ENCODE measurements at regions not wholly inside any gene's neighbourhood (a gene's known extent, or its start where the extent isn't known, plus 50 kb on each side); places are given as distances from the start of the nearest gene placed in this dataset.

DNA sequence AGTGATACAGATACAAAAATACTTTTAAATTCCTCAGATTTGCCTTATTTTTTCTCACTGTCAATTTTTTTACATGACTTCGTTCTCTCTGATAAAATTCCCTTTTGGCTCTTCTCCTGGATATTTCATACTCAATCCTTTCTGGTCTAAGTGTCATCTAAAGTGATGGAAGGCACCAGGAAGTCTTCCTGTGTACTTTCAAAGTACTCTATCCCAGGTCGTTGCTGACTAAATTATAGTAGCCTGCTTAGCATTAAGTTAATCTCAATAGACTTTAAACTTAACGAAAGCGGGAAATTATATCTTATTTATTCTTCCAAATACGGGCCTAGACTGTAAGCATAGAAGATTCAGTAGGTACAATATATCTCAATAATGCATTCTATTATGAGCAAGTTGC is 67.8 kb downstream of the CASP12 start:
- Histone ChIP-seq H3K27me3 (ENCODE audit: control insufficient read depth, insufficient read depth, low read length) (no peaks in the 10 kb centered on the region), H3K27ac (ENCODE audit: low read length) (no peak overlapping the region), H3K9me3 (ENCODE audit: control insufficient read depth, low read depth, low read length) (no peaks in the 10 kb centered on the region), H3K4me3 (ENCODE audit: low read length) (no peak overlapping the region), H3K36me3 (ENCODE audit: control insufficient read depth, insufficient read depth, low read length) (no peaks in the 10 kb centered on the region), H3K4me1 (ENCODE audit: control insufficient read depth, insufficient read depth, low read length) (no peaks in the 10 kb centered on the region)
- 60% methylated on average over 2 of the region's 5 CpGs for WGBS (ENCODE audit: insufficient coverage, low lambda C conversion rate)
- no peak for DNase-seq

- DNase-seq: no peak
- WGBS (ENCODE audit: insufficient coverage, low lambda C conversion rate): 33% methylated on average over 1 of the region's 2 CpGs
- Histone ChIP-seq H3K4me1 (ENCODE audit: control insufficient read depth, insufficient read depth, low read length) (no peaks in the 10 kb centered on the region), H3K27me3 (ENCODE audit: control insufficient read depth, insufficient read depth, low read length) (no peaks in the 10 kb centered on the region), H3K36me3 (ENCODE audit: control insufficient read depth, insufficient read depth, low read length) (no peaks in the 10 kb centered on the region), H3K9me3 (ENCODE audit: control insufficient read depth, low read depth, low read length) (no peaks in the 10 kb centered on the region), H3K27ac (ENCODE audit: low read length) (no peak overlapping the region), H3K4me3 (ENCODE audit: low read length) (no peak overlapping the region)
These were observed 68.2 kb downstream of the CASP12 start for GRCh38 chr11:104830080-104830479.

DNA sequence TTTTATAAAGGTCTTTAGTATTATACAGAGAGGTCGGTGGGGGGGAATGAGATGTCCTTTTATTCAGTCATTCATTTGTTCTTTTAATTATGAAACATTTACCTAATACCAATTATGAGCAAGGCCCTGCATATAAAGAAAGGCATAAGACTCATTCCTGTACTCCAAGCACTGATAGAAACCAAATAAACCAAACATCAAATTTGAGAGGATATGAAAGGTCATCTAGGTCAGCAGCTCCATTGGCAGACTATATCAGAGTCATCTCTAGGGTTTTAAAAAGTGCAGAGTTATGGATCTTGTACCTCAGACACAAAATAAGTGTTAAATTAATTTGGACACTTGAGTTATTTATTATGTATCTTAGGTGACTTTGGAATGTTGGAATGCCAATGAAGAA is 71.5 kb downstream of the CASP12 start:
- Histone ChIP-seq H3K9me3 (ENCODE audit: control insufficient read depth, low read depth, low read length) (no peaks in the 10 kb centered on the region), H3K4me3 (ENCODE audit: low read length) (no peak overlapping the region), H3K4me1 (ENCODE audit: control insufficient read depth, insufficient read depth, low read length) (no peaks in the 10 kb centered on the region), H3K36me3 (ENCODE audit: control insufficient read depth, insufficient read depth, low read length) (no peaks in the 10 kb centered on the region), H3K27ac (ENCODE audit: low read length) (no peak overlapping the region), H3K27me3 (ENCODE audit: control insufficient read depth, insufficient read depth, low read length) (no peaks in the 10 kb centered on the region)
- no CpG with 5 or more reads among the region's 1 CpG for WGBS (ENCODE audit: insufficient coverage, low lambda C conversion rate)
- no peak for DNase-seq

DNA sequence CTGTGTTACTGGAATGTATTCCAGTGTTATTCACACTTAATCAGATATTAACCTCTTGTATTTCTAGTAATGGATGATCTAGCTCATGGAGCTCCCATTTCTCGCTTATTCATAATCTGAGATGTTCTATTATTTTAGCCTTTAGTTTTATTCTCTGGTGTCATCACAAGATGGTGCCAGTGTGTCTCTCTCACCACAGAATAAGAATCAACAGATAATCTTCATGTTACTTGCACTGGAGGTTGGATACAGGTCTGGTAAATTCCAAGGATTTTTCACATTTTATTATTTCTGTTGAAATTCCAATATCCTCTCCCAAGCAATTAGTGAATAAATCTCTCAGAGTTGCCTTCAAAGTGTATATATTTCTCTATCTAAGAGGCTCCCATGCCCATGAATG is 74.6 kb downstream of the CASP12 start:
- H3K4me3 ChIP-seq (ENCODE audit: low read length): no peak overlapping the region
- peaks cover 3% of the 10 kb centered on the region for H3K4me1 ChIP-seq (ENCODE audit: control insufficient read depth, insufficient read depth, low read length)
- H3K27ac ChIP-seq (ENCODE audit: low read length): no peak overlapping the region
- H3K27me3 ChIP-seq (ENCODE audit: control insufficient read depth, insufficient read depth, low read length): no peaks in the 10 kb centered on the region
- no CpG with 5 or more reads among the region's 1 CpG for WGBS (ENCODE audit: insufficient coverage, low lambda C conversion rate)
- H3K9me3 ChIP-seq (ENCODE audit: control insufficient read depth, low read depth, low read length): no peaks in the 10 kb centered on the region
- DNase-seq: no peak
- H3K36me3 ChIP-seq (ENCODE audit: control insufficient read depth, insufficient read depth, low read length): no peaks in the 10 kb centered on the region

DNA sequence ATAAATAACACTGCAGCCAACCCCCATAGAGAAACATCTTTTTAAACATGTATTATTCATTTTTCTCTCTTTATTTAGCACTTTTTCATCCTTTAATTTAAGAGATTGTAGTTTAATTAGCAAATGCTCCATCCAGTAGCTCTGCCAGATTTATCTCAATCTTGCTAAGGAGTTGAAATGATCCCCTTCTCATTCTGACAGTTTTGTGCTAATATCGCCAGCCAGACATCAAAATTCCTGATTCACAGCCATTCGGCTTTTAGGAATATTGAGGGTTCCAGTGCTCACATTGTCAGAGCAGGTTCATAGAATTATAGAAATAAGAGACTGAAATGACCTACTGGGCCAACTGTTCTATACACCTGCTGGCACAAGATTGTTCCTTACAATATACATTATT is 77.8 kb downstream of the CASP12 start:
- no peaks in the 10 kb centered on the region for H3K9me3 ChIP-seq (ENCODE audit: control insufficient read depth, low read depth, low read length)
- H3K4me1 ChIP-seq (ENCODE audit: control insufficient read depth, insufficient read depth, low read length): peaks cover 3% of the 10 kb centered on the region
- no peaks in the 10 kb centered on the region for H3K36me3 ChIP-seq (ENCODE audit: control insufficient read depth, insufficient read depth, low read length)
- H3K27me3 ChIP-seq (ENCODE audit: control insufficient read depth, insufficient read depth, low read length): no peaks in the 10 kb centered on the region
- DNase-seq: no peak
- 100% methylated on average over 1 of the region's 2 CpGs for WGBS (ENCODE audit: insufficient coverage, low lambda C conversion rate)
- H3K27ac ChIP-seq (ENCODE audit: low read length): no peak overlapping the region
- no peak overlapping the region for H3K4me3 ChIP-seq (ENCODE audit: low read length)

GRCh38 chr11:104819603-104820002 is 78.7 kb downstream of the CASP12 start:
- 77% methylated on average over 3 of the region's 4 CpGs for WGBS (ENCODE audit: insufficient coverage, low lambda C conversion rate)
- no peak for DNase-seq
- no peak overlapping the region for H3K27ac ChIP-seq (ENCODE audit: low read length)

GRCh38 chr11:104819107-104819506 is 79.2 kb downstream of the CASP12 start:
- Histone ChIP-seq H3K27ac (ENCODE audit: low read length) (no peak overlapping the region), H3K4me3 (ENCODE audit: low read length) (no peak overlapping the region), H3K27me3 (ENCODE audit: control insufficient read depth, insufficient read depth, low read length) (no peaks in the 10 kb centered on the region), H3K9me3 (ENCODE audit: control insufficient read depth, low read depth, low read length) (no peaks in the 10 kb centered on the region), H3K4me1 (ENCODE audit: control insufficient read depth, insufficient read depth, low read length) (peaks cover 3% of the 10 kb centered on the region), H3K36me3 (ENCODE audit: control insufficient read depth, insufficient read depth, low read length) (no peaks in the 10 kb centered on the region)
- DNase-seq: no peak

More at GRCh38 chr11:104819603-104820002, 78.7 kb downstream of the CASP12 start:
- Histone ChIP-seq H3K9me3 (ENCODE audit: control insufficient read depth, low read depth, low read length) (no peaks in the 10 kb centered on the region), H3K4me1 (ENCODE audit: control insufficient read depth, insufficient read depth, low read length) (peaks cover 3% of the 10 kb centered on the region), H3K36me3 (ENCODE audit: control insufficient read depth, insufficient read depth, low read length) (no peaks in the 10 kb centered on the region), H3K27me3 (ENCODE audit: control insufficient read depth, insufficient read depth, low read length) (no peaks in the 10 kb centered on the region), H3K4me3 (ENCODE audit: low read length) (no peak overlapping the region)

DNA sequence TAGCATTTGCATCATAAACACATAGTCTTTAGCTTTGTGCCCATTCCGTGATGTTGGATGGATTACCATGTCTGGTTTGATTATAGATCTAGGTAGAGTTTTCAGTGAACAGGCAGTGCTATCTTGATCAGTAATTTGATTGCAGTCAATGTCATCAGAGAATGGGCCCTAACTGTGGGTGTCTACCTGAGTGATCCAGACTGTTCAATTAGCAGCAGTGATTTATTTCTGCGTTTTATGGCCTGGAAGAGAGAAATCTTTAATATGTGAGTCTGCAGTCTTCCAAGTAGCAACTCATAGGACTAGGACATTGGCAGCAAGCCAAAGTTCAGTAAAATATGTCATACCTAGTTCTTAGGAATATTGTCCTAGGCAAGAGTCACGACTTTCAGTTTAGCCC is 80.3 kb downstream of the CASP12 start:
- Histone ChIP-seq H3K4me1 (ENCODE audit: control insufficient read depth, insufficient read depth, low read length) (peaks cover 3% of the 10 kb centered on the region), H3K9me3 (ENCODE audit: control insufficient read depth, low read depth, low read length) (no peaks in the 10 kb centered on the region), H3K36me3 (ENCODE audit: control insufficient read depth, insufficient read depth, low read length) (no peaks in the 10 kb centered on the region), H3K27ac (ENCODE audit: low read length) (no peak overlapping the region), H3K27me3 (ENCODE audit: control insufficient read depth, insufficient read depth, low read length) (no peaks in the 10 kb centered on the region), H3K4me3 (ENCODE audit: low read length) (no peak overlapping the region)
- no CpG with 5 or more reads among the region's 3 CpGs for WGBS (ENCODE audit: insufficient coverage, low lambda C conversion rate)
- peak in 1 of 2 donors; percentile 33 for DNase-seq

DNA sequence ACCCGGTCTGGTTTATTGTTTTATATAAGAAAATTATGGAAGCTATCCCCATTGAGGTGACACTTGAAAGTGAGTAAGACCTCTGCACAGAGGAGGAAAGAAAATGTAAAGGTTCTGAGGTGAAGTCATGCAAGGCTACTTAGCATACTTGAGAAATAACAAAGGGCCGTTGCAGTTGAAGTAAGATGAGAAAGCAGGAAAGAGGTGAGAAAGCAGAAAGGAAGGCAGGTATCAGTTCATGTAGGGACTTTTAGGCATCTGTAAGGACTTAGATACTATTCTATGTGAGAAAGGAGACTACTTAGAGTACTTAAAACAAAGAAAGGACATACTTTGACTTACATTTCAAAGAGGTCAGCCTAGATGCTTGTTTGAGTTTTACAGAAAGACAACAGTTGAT is 84.7 kb downstream of the CASP12 start:
- 100% methylated on average over 1 of the region's 2 CpGs for WGBS (ENCODE audit: insufficient coverage, low lambda C conversion rate)
- no peaks in the 10 kb centered on the region for H3K36me3 ChIP-seq (ENCODE audit: control insufficient read depth, insufficient read depth, low read length)
- no peak overlapping the region for H3K27ac ChIP-seq (ENCODE audit: low read length)
- H3K4me3 ChIP-seq (ENCODE audit: low read length): no peak overlapping the region
- H3K27me3 ChIP-seq (ENCODE audit: control insufficient read depth, insufficient read depth, low read length): no peaks in the 10 kb centered on the region
- H3K9me3 ChIP-seq (ENCODE audit: control insufficient read depth, low read depth, low read length): no peaks in the 10 kb centered on the region
- DNase-seq: no peak
- no peaks in the 10 kb centered on the region for H3K4me1 ChIP-seq (ENCODE audit: control insufficient read depth, insufficient read depth, low read length)

- WGBS (ENCODE audit: insufficient coverage, low lambda C conversion rate): no CpG with 5 or more reads among the region's 8 CpGs
- DNase-seq: no peak
- no peak overlapping the region for H3K4me3 ChIP-seq (ENCODE audit: low read length)
These were observed 86.0 kb downstream of the CASP12 start for GRCh38 chr11:104812103-104812788.

GRCh38 chr11:104803776-104804175 is 94.5 kb downstream of the CASP12 start:
- H3K27ac ChIP-seq (ENCODE audit: low read length): no peak overlapping the region
- H3K4me1 ChIP-seq (ENCODE audit: control insufficient read depth, insufficient read depth, low read length): no peaks in the 10 kb centered on the region
- H3K4me3 ChIP-seq (ENCODE audit: low read length): no peak overlapping the region
- WGBS (ENCODE audit: insufficient coverage, low lambda C conversion rate): 83% methylated on average over 1 of the region's 2 CpGs
- no peak for DNase-seq
- H3K9me3 ChIP-seq (ENCODE audit: control insufficient read depth, low read depth, low read length): no peaks in the 10 kb centered on the region
- H3K27me3 ChIP-seq (ENCODE audit: control insufficient read depth, insufficient read depth, low read length): no peaks in the 10 kb centered on the region
- H3K36me3 ChIP-seq (ENCODE audit: control insufficient read depth, insufficient read depth, low read length): no peaks in the 10 kb centered on the region

More at GRCh38 chr11:104812103-104812788, 86.0 kb downstream of the CASP12 start:
- Histone ChIP-seq H3K4me1 (ENCODE audit: control insufficient read depth, insufficient read depth, low read length) (no peaks in the 10 kb centered on the region), H3K9me3 (ENCODE audit: control insufficient read depth, low read depth, low read length) (no peaks in the 10 kb centered on the region), H3K36me3 (ENCODE audit: control insufficient read depth, insufficient read depth, low read length) (no peaks in the 10 kb centered on the region), H3K27ac (ENCODE audit: low read length) (no peak overlapping the region), H3K27me3 (ENCODE audit: control insufficient read depth, insufficient read depth, low read length) (no peaks in the 10 kb centered on the region)
